ENCODE measurements at regions not wholly inside any gene's neighbourhood (a gene's known extent, or its start where the extent isn't known, plus 50 kb on each side); places are given as distances from the start of the nearest gene placed in this dataset.

- Histone ChIP-seq H3K27ac (ENCODE audit: low read depth, low read length) (no peak overlapping the region), H3K79me2 (ENCODE audit: insufficient read depth, low read length) (no peaks in the 10 kb centered on the region), H3K36me3 (ENCODE audit: control insufficient read depth in 1 of 2, insufficient read depth in 2 of 2, low read length in 2 of 2) (no peaks in the 10 kb centered on the region), H2AFZ (ENCODE audit: low read depth, low read length, poor library complexity, severe bottlenecking) (no peak overlapping the region), H3K4me1 (ENCODE audit: control insufficient read depth in 1 of 2, insufficient read depth in 2 of 2, low read length in 2 of 2) (no peaks in the 10 kb centered on the region), H4K20me1 (ENCODE audit: insufficient read depth) (no peaks in the 10 kb centered on the region), H3K9me2 (ENCODE audit: insufficient read depth) (no peaks in the 10 kb centered on the region), H3K27me3 (ENCODE audit: insufficient read depth, low read length) (no peaks in the 10 kb centered on the region), H3K9me3 (ENCODE audit: control insufficient read depth in 1 of 2, insufficient read depth in 1 of 2, low read depth in 1 of 2, low read length in 2 of 2) (no peaks in the 10 kb centered on the region; a peak in 1 of 4 replicates), H3K4me3 (replicated peaks in 1 of 2; ENCODE audit: low read depth in 1 of 2, low read length in 2 of 2) (no peak overlapping the region), H3K9ac (ENCODE audit: low read length) (no peak overlapping the region), H3K4me2 (ENCODE audit: low read length) (no peak overlapping the region)
- ChIA-PET CTCF (no interaction called here), POLR2A (no interaction called here), RAD21 (ENCODE audit: low non-redundant PET in 1 of 2, low total read pairs in 2 of 2, uncharacterized antibody in 2 of 2, unreplicated experiment in 2 of 2) (no interaction called here)
- ATAC-seq (no peak), DNase-seq (ENCODE audit: low read depth, low spot score) (no peak)
- TF ChIP-seq, protein P1, sequence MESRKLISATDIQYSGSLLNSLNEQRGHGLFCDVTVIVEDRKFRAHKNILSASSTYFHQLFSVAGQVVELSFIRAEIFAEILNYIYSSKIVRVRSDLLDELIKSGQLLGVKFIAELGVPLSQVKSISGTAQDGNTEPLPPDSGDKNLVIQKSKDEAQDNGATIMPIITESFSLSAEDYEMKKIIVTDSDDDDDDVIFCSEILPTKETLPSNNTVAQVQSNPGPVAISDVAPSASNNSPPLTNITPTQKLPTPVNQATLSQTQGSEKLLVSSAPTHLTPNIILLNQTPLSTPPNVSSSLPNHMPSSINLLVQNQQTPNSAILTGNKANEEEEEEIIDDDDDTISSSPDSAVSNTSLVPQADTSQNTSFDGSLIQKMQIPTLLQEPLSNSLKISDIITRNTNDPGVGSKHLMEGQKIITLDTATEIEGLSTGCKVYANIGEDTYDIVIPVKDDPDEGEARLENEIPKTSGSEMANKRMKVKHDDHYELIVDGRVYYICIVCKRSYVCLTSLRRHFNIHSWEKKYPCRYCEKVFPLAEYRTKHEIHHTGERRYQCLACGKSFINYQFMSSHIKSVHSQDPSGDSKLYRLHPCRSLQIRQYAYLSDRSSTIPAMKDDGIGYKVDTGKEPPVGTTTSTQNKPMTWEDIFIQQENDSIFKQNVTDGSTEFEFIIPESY (IDR thresholded peaks at IDR 0.05; ENCODE audit: extremely low read depth, insufficient replicate concordance, low read length), result no peak
- TF ChIP-seq FOSL1 (IDR thresholded peaks at IDR 0.05; ENCODE audit: low read depth), result no peak
- no peak for TF ChIP-seq RAD21 (IDR thresholded peaks at IDR 0.05; ENCODE audit: low read depth)
- TF ChIP-seq ELF1 (IDR thresholded peaks at IDR 0.05; ENCODE audit: borderline replicate concordance, low read depth), result no peak
- TF ChIP-seq SP1 (IDR thresholded peaks at IDR 0.05; ENCODE audit: low read depth), result no peak
- TF ChIP-seq EGR1 (IDR thresholded peaks at IDR 0.05; ENCODE audit: low read depth), result no peak
- TF ChIP-seq TCF7L2 (IDR thresholded peaks at IDR 0.05; ENCODE audit: borderline replicate concordance, extremely low read depth, insufficient read depth, insufficient read length), result no peak
- no peak for TF ChIP-seq CEBPB (IDR thresholded peaks at IDR 0.05; ENCODE audit: low read depth)
- TF ChIP-seq EZH2 (IDR thresholded peaks at IDR 0.05), result no peak
- TF ChIP-seq CBX3 (IDR thresholded peaks at IDR 0.05; ENCODE audit: low read depth), result no peak
- TF ChIP-seq, protein P2, sequence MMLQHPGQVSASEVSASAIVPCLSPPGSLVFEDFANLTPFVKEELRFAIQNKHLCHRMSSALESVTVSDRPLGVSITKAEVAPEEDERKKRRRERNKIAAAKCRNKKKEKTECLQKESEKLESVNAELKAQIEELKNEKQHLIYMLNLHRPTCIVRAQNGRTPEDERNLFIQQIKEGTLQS (IDR thresholded peaks at IDR 0.05), result no peak
- no peak for TF ChIP-seq YY1 (IDR thresholded peaks at IDR 0.05; ENCODE audit: extremely low read depth, insufficient replicate concordance, low read depth, low read length)
- no peak for TF ChIP-seq POLR2AphosphoS5 (IDR thresholded peaks at IDR 0.05; ENCODE audit: low read depth, low read length)
- TF ChIP-seq POLR2A (IDR thresholded peaks at IDR 0.05; ENCODE audit: borderline replicate concordance, extremely low read depth, insufficient read depth, insufficient read length), result no peak
- no peak for TF ChIP-seq JUND (IDR thresholded peaks at IDR 0.05)
- TF ChIP-seq CTCF (IDR thresholded peaks at IDR 0.05 in 2 of 3, conservative IDR thresholded peaks at IDR 0.05 in 1 of 3; ENCODE audit: borderline replicate concordance in 1 of 3, insufficient read depth in 1 of 3, low read depth in 2 of 3, low read length in 2 of 3), result no peak
- TF ChIP-seq EZH2phosphoT487 (IDR thresholded peaks at IDR 0.05; ENCODE audit: borderline replicate concordance), result no peak
- intact Hi-C loops (cut with micrococcal nuclease), result no loop called here
- BruUV-seq (replicated peaks), result no TSS peak
These were observed 207.3 kb upstream of the DDX18 start for GRCh38 chr2:117607202-117607601.
